Endothelial cell of umbilical vein (primary cell): ENCODE measurements at regions not wholly inside any gene's neighbourhood (a gene's known extent, or its start where the extent isn't known, plus 50 kb on each side); places are given as distances from the start of the nearest gene placed in this dataset.

Experiments used
- EZH2 ChIP-seq: IDR thresholded peaks from 2 replicates; pipeline ENCODE4 v1.6.1; 2012; ENCODE audit warnings: borderline replicate concordance, low read depth, mild to moderate bottlenecking, moderate library complexity, low read length, inconsistent platforms; ENCODE audit not compliant: severe bottlenecking
- FOS ChIP-seq: IDR thresholded peaks from 2 replicates; pipeline ENCODE4 v1.6.1; 2011; ENCODE audit warnings: mild to moderate bottlenecking, low read length, moderate library complexity, borderline replicate concordance; ENCODE audit not compliant: insufficient read depth
- POLR2A ChIP-seq: IDR thresholded peaks from 2 replicates; pipeline ENCODE4 v1.6.1; 2012; ENCODE audit warnings: low read depth, mild to moderate bottlenecking, control low read depth, low read length
- TF ChIP-seq, protein P1 (sequence below), 2 donors: IDR thresholded peaks; 1 replicate in 1 of 2; 2 replicates in 1 of 2; pipeline ENCODE4 v1.5.1; 2011; ENCODE audit warnings: low read length in 2 of 2, mild to moderate bottlenecking in 2 of 2, moderate library complexity in 2 of 2, control low read depth in 1 of 2, inconsistent platforms in 1 of 2, low read depth in 1 of 2; ENCODE audit not compliant: insufficient read depth in 1 of 2; ENCODE audit errors: extremely low read depth in 1 of 2

DNA sequence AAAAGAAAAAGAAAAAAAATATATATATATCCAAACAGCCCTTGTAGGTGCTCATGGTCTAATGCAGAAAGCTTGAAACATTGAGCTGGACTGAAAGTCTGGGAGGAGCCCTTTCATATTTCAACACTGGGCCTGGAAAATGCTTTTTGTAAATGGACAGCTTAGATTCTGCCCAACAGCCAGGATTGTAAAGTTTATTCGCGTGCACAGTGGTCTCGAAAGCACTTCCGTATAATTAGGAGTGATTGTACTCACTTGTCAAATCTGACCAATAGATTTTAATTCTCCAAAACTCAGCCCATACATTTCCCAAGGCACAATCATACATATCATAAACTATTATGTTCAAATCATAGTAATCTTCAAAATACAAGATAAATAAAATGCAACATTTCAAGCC lies 260.1 kb downstream of the COL4A1 start:
- TF ChIP-seq, protein P1, sequence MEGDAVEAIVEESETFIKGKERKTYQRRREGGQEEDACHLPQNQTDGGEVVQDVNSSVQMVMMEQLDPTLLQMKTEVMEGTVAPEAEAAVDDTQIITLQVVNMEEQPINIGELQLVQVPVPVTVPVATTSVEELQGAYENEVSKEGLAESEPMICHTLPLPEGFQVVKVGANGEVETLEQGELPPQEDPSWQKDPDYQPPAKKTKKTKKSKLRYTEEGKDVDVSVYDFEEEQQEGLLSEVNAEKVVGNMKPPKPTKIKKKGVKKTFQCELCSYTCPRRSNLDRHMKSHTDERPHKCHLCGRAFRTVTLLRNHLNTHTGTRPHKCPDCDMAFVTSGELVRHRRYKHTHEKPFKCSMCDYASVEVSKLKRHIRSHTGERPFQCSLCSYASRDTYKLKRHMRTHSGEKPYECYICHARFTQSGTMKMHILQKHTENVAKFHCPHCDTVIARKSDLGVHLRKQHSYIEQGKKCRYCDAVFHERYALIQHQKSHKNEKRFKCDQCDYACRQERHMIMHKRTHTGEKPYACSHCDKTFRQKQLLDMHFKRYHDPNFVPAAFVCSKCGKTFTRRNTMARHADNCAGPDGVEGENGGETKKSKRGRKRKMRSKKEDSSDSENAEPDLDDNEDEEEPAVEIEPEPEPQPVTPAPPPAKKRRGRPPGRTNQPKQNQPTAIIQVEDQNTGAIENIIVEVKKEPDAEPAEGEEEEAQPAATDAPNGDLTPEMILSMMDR (IDR thresholded peaks at IDR 0.05; ENCODE audit: extremely low read depth in 1 of 2, insufficient read depth in 1 of 2, low read depth in 1 of 2, low read length in 2 of 2), result no peak
- TF ChIP-seq POLR2A, result no peak
- TF ChIP-seq EZH2, result no peak
- no peak for TF ChIP-seq FOS
